Right atrium auricular region (tissue), 2 donors: ENCODE measurements at regions not wholly inside any gene's neighbourhood (a gene's known extent, or its start where the extent isn't known, plus 50 kb on each side); places are given as distances from the start of the nearest gene placed in this dataset.

ENCODE experiments used
- DNase-seq: peaks from one replicate; pipeline ENCODE4 v3.0.0-alpha.2; 2019; ENCODE audit warnings: low spot score
- H3K27ac ChIP-seq, 2 donors: fragments of 200-600 bp; sonication (generic); 1 replicate in 1 of 2; 2 replicates in 1 of 2; pipeline ENCODE4 v1.5.1; 2016 to 2019
- H3K27me3 ChIP-seq, 2 donors: fragments of 200-600 bp; sonication (generic); one replicate each; pipeline versions ENCODE4 v1.5.1 to v1.6.0; 2017 to 2019
- H3K36me3 ChIP-seq: fragments of 200-600 bp; sonication (generic); one replicate; pipeline ENCODE4 v1.5.1; 2016
- H3K4me1 ChIP-seq, 2 donors: fragments of 200-600 bp; sonication (generic); one replicate each; pipeline versions ENCODE4 v1.5.1 to v1.6.0; 2017 to 2019
- H3K4me3 ChIP-seq, 2 donors: fragments of 200-600 bp; sonication (generic); 1 replicate in 1 of 2; 2 replicates in 1 of 2; pipeline ENCODE4 v1.5.1; 2017 to 2019; ENCODE audit warnings: mild to moderate bottlenecking in 1 of 2, moderate library complexity in 1 of 2
- H3K9me3 ChIP-seq, 2 donors: fragments of 200-600 bp; sonication (generic); one replicate each; pipeline ENCODE4 v1.5.1; 2019
- CTCF ChIP-seq, 2 donors: fragments of 200-600 bp; sonication (generic); IDR thresholded peaks; one replicate each; pipeline ENCODE4 v1.5.1; 2019; ENCODE audit warnings: antibody characterized with exemption in 2 of 2

- H3K9me3 ChIP-seq: no peaks in the 10 kb centered on the region
- H3K4me1 ChIP-seq: no peaks in the 10 kb centered on the region
Observed at GRCh38 chr4:127237581-127237980, 395.2 kb upstream of the INTU start.

GRCh38 chr4:127238956-127239475 lies 393.7 kb upstream of the INTU start:
- no peaks in the 10 kb centered on the region for H3K27me3 ChIP-seq
- no peak for TF ChIP-seq CTCF (IDR thresholded peaks at IDR 0.05)
- H3K9me3 ChIP-seq: no peaks in the 10 kb centered on the region
- no peak for DNase-seq
- H3K4me1 ChIP-seq: no peaks in the 10 kb centered on the region
- H3K4me3 ChIP-seq: no peak overlapping the region
- no peak overlapping the region for H3K27ac ChIP-seq
- no peaks in the 10 kb centered on the region for H3K36me3 ChIP-seq

More at GRCh38 chr4:127237581-127237980, 395.2 kb upstream of the INTU start:
- no peak overlapping the region for H3K27ac ChIP-seq
- H3K4me3 ChIP-seq: no peak overlapping the region
- TF ChIP-seq CTCF (IDR thresholded peaks at IDR 0.05): no peak
- no peak for DNase-seq
- no peaks in the 10 kb centered on the region for H3K36me3 ChIP-seq
- H3K27me3 ChIP-seq: no peaks in the 10 kb centered on the region

GRCh38 chr4:127239902-127240763 lies 392.6 kb upstream of the INTU start:
- Histone ChIP-seq H3K9me3 (no peaks in the 10 kb centered on the region), H3K4me3 (no peak overlapping the region), H3K4me1 (no peaks in the 10 kb centered on the region), H3K36me3 (no peaks in the 10 kb centered on the region), H3K27me3 (no peaks in the 10 kb centered on the region), H3K27ac (no peak overlapping the region)
- TF ChIP-seq CTCF (IDR thresholded peaks at IDR 0.05): no peak
- DNase-seq: no peak

- TF ChIP-seq CTCF (IDR thresholded peaks at IDR 0.05): no peak
- DNase-seq: no peak
- H3K36me3 ChIP-seq: no peaks in the 10 kb centered on the region
- H3K4me1 ChIP-seq: no peaks in the 10 kb centered on the region
- H3K4me3 ChIP-seq: no peak overlapping the region
- no peaks in the 10 kb centered on the region for H3K9me3 ChIP-seq
- no peaks in the 10 kb centered on the region for H3K27me3 ChIP-seq
- H3K27ac ChIP-seq: no peak overlapping the region
Observed at GRCh38 chr4:127240764-127241105, 392.0 kb upstream of the INTU start.

GRCh38 chr4:127244515-127244914 lies 388.2 kb upstream of the INTU start:
- H3K27me3 ChIP-seq: no peaks in the 10 kb centered on the region
- H3K27ac ChIP-seq: no peak overlapping the region
- no peaks in the 10 kb centered on the region for H3K4me1 ChIP-seq
- no peak for TF ChIP-seq CTCF (IDR thresholded peaks at IDR 0.05)
- H3K4me3 ChIP-seq: no peak overlapping the region
- H3K9me3 ChIP-seq: no peaks in the 10 kb centered on the region
- DNase-seq: no peak
- no peaks in the 10 kb centered on the region for H3K36me3 ChIP-seq
